ENCODE measurements at regions not wholly inside any gene's neighbourhood (a gene's known extent, or its start where the extent isn't known, plus 50 kb on each side); places are given as distances from the start of the nearest gene placed in this dataset.

GRCh38 chr5:167624053-167624452, 667.4 kb upstream of the WWC1 start:
- no peak for DNase-seq

- no peak for DNase-seq
Observed at GRCh38 chr5:167626341-167627123, 664.9 kb upstream of the WWC1 start.

GRCh38 chr5:167629634-167630033, 661.8 kb upstream of the WWC1 start:
- no peak for DNase-seq

- DNase-seq, result no peak
Observed at GRCh38 chr5:167631191-167631590, 660.3 kb upstream of the WWC1 start.

GRCh38 chr5:167633114-167633513, 658.3 kb upstream of the WWC1 start:
- no peak for DNase-seq

- DNase-seq, result no peak
Observed at GRCh38 chr5:167633931-167634341, 657.5 kb upstream of the WWC1 start.

GRCh38 chr5:167634432-167634831, 657.0 kb upstream of the WWC1 start:
- no peak for DNase-seq

- DNase-seq, result no peak
Observed at GRCh38 chr5:167638816-167639215, 652.6 kb upstream of the WWC1 start.

- DNase-seq, result no peak
Observed at GRCh38 chr5:167639273-167639672, 652.2 kb upstream of the WWC1 start.

- no peak for DNase-seq
Observed at GRCh38 chr5:167639766-167640165, 651.7 kb upstream of the WWC1 start.

GRCh38 chr5:167642181-167642580, 649.3 kb upstream of the WWC1 start:
- no peak for DNase-seq

GRCh38 chr5:167642779-167643517, 648.5 kb upstream of the WWC1 start:
- no peak for DNase-seq

- DNase-seq, result no peak
Observed at GRCh38 chr5:167643631-167644280, 647.7 kb upstream of the WWC1 start.

- DNase-seq, result no peak
Observed at GRCh38 chr5:167644619-167645018, 646.8 kb upstream of the WWC1 start.

GRCh38 chr5:167649471-167649870, 642.0 kb upstream of the WWC1 start:
- no peak for DNase-seq

GRCh38 chr5:167652690-167653089, 638.8 kb upstream of the WWC1 start:
- DNase-seq, result no peak

GRCh38 chr5:167653645-167654106, 637.8 kb upstream of the WWC1 start:
- DNase-seq, result no peak

GRCh38 chr5:167657016-167657415, 634.4 kb upstream of the WWC1 start:
- DNase-seq, result no peak

- no peak for DNase-seq
Observed at GRCh38 chr5:167658889-167659288, 632.6 kb upstream of the WWC1 start.

- no peak for DNase-seq
Observed at GRCh38 chr5:167661605-167662004, 629.8 kb upstream of the WWC1 start.

GRCh38 chr5:167664222-167664804, 627.1 kb upstream of the WWC1 start:
- DNase-seq, result no peak

GRCh38 chr5:167665841-167666375, 625.5 kb upstream of the WWC1 start:
- no peak for DNase-seq

GRCh38 chr5:167671176-167671575, 620.3 kb upstream of the WWC1 start:
- no peak for DNase-seq
